ENCODE measurements at regions not wholly inside any gene's neighbourhood (a gene's known extent, or its start where the extent isn't known, plus 50 kb on each side); places are given as distances from the start of the nearest gene placed in this dataset.
A peak's percentile ranks its signal among the peaks of the same experiment; 100 is the strongest.
"Not testable (repeated sequence)": the region's sequence is repeated elsewhere in the genome, so short reads cannot be mapped to it uniquely, and the experiment has no call there.

- peak; percentile 52 for DNase-seq
Measured at GRCh38 chr16:29081829-29082639, 97.2 kb downstream of the LAT start.

GRCh38 chr16:29074554-29075402 is 89.9 kb downstream of the LAT start:
- peak; percentile 26 for DNase-seq

- not testable (repeated sequence) for DNase-seq
Measured at GRCh38 chr16:29062235-29062634, 77.4 kb downstream of the LAT start.

GRCh38 chr16:29061467-29061921 is 76.6 kb downstream of the LAT start:
- not testable (repeated sequence) for DNase-seq

- DNase-seq = not testable (repeated sequence)
Measured at GRCh38 chr16:29060022-29060810, 75.4 kb downstream of the LAT start.

GRCh38 chr16:29059575-29059974 is 74.7 kb downstream of the LAT start:
- not testable (repeated sequence) for DNase-seq
